ENCODE measurements at regions not wholly inside any gene's neighbourhood (a gene's known extent, or its start where the extent isn't known, plus 50 kb on each side); places are given as distances from the start of the nearest gene placed in this dataset.
"Not testable (repeated sequence)": the region's sequence is repeated elsewhere in the genome, so short reads cannot be mapped to it uniquely, and the experiment has no call there.

DNA sequence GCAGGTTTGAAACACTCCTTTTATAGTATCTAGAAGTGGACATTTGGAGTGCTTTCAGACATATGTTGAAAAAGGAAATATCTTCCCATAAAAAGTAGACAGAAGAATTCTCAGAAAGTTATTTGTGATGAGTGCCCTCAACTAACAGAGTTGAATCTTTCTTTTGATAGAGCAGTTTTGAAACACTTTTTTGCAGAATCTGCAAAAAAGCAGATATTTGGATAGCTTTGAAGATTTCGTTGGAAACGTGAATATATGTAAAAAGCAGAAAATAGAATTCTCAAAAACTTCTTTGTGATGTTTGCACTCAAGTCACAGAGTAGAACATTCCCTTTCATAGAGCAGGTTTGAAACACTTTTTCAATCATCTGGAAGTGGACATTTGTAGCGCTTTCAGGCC, 676.4 kb upstream of the ZNF337 start:
- not testable (repeated sequence) for DNase-seq (ENCODE audit: low read depth in 3 of 3, low spot score in 2 of 3)

DNA sequence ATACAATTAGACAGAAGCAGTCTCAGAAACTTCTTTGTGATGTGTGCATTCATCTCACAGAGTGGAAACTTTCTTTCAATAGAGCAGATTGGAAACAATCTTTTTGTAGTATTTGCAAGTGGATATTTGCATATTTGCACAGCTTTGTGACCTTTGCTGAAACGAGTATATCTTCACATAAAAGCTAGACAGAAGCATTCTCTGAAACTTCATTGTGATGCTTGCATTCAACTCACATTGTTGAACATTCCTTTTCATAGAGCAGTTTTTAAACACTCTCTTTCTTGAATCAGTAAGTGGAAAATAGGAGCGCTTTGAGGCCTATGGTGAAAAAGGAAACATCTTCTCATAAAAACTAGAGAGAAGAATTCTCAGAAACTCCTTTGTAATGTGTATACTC, 657.9 kb upstream of the ZNF337 start:
- DNase-seq (ENCODE audit: low read depth in 3 of 3, low spot score in 2 of 3) = no peak

DNA sequence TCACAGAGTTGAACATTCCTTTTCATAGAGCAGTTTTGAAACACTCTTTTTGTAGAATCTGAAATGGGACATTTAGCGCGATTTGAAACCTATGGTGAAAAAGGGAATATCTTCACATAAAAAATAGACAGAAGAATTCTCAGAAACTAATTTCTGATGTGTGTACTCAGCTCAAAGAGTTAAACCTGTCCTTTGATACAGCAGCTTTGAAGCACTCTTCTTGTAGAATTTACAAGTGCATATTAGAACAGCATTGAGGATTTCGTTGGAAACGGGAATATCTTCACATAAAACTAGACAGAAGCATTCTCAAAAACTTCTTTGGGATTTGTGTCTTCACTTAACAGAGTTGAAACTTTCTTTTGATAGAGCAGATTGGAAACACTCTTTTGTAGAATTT, 650.7 kb upstream of the ZNF337 start:
- DNase-seq (ENCODE audit: low read depth in 3 of 3, low spot score in 2 of 3) = no peak

DNA sequence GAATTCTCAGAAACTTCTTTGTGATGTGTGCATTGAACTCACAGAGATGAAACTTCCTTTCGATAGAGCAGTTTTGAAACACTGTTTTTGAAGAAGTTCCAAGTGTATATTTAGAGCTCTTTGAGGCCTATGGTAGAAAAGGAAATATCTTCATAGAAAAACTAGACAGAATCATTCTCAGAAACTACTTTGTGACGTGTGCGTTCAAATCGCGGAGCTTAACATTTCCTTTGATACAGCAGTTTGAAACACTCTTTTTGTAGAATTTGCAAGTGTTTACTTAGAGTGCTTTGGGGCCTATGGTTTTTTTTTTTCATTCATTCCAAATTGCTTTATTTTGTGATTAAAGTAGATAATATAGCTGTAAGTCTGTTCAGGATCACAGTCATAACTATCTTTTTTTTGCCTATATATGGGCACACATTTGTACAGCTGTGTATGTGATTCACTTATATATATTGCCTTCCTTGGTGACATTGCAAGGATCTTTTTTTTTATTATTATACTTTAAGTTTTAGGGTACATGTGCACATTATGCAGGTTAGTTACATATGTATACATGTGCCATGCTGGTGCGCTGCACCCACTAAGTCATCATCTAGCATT, 643.9 kb upstream of the ZNF337 start:
- not testable (repeated sequence) for DNase-seq (ENCODE audit: low read depth in 3 of 3, low spot score in 2 of 3)

DNA sequence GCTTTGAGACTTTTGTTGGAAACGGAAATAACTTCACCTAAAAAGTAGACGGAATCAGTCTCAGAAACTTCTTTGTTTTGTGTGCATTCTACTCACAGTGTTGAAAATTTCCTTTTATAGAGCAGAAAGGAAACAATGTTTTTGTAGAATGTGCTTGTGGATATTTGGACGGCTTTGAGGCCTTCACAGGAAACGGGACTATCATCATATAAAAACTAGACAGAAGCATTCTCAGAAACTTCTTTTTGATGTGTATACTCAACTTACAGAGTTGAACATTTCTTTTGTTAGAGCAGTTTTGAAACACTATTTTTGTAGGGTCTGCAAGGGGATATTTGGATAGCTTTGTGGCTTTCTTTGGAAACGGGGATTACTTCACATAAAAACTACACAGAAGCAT, 627.5 kb upstream of the ZNF337 start:
- DNase-seq (ENCODE audit: low read depth in 3 of 3, low spot score in 2 of 3) = no peak

DNA sequence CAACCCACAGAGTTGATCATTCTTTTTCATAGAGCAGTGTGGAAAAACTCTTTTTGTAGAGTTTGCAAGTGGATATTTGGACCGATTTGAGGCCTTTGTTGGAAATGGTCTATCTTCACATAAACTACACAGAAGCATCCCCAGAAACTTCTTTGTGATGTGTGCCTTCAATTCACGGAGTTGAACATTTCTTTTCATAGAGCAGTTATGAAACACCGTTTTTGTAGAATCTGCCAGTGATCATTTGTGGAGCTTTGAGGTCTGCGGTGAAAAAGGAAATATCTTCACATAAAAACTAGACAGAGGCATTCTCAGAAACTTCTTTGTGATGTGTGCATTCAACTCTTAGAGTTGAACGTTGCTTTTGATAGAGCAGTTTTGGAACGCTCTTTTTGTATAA, 618.4 kb upstream of the ZNF337 start:
- no peak for DNase-seq (ENCODE audit: low read depth in 3 of 3, low spot score in 2 of 3)

DNA sequence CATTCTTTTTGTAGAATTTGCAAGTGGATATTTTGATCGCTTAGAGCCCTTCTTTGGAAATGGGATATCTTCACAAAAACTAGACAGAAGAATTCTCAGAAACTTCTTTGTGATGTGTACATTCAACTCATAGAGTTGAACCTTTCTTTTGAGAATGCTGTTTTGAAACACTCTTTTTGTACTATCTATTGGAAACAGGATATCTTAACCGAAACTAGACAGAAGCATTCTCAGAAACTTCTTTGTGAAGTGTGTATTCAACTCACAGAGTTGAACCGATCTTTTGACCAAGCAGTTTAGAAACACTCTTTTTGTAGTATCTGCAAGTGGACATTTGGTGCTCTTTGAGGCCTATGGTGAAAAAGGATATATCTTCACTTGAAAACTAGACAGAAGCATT, 613.1 kb upstream of the ZNF337 start:
- DNase-seq (ENCODE audit: low read depth in 3 of 3, low spot score in 2 of 3) = not testable (repeated sequence)

DNA sequence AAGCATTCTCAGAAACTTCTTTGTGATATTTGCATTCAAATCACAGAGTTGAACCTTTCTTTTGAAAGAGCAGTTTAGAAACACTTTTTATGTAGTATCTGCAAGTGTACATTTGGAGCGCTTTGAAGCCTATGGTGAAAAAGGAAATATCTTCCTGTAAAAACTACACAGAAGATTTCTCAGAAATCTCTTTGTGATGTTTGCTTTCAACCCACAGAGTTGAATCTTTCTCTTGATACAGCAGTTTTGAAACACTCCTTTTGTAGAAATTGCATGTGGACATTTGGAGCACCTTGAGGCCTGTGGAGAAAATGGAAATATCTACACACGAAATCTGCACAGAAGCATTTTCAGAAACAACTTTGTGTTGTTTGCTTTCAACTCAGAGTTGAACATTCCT, 612.3 kb upstream of the ZNF337 start:
- no peak for DNase-seq (ENCODE audit: low read depth in 3 of 3, low spot score in 2 of 3)

DNA sequence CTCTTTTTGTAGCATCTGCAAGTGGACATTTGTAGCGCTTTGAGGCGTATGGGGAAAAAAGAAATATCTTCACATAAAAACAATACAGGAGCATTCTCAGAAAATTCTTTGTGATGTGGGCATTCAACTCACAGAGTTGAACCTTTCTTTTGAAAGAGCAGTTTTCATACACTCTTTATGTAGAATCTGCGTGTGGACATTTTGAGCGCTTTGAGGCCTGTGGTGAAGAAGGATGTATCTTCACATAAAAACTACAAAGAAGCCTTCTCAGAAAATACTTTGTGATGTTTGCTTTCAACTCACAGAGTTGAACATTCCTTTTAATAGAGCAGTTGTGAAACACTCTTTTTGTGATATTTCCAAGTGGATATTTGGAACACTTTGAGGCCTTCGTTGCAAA, 598.4 kb upstream of the ZNF337 start:
- DNase-seq (ENCODE audit: low read depth in 3 of 3, low spot score in 2 of 3) = no peak

DNA sequence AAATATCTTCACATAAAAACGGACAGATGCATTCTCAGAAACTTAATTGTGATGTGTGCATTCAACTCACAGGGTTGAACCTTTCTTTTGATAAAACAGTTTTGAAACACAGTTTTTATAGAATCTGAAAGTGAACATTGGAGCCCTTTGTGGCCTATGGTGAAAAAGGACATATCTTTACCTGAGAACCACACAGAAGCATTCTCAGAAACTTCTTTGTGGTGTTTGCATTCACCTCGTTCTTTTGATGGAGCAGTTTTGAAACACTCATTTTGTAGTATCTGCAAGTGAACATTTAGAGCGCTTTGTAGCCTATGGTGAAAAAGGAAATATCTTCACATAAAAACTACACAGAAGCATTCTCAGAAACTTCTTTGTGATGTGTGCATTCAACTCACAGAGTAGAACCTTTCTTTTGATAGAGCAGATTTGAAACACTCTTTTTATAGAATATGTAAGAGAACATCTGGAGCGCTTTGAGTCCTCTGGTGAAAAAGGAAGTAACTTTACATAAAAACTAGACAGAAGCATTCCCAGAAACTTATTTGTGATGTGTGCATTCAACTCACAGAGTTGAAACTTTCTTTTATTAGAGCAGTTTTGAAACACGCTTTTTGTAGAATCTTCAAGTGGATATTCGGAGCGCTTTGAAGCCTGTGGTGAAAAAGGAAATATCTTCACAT, 591.9 kb upstream of the ZNF337 start:
- DNase-seq (ENCODE audit: low read depth in 3 of 3, low spot score in 2 of 3) = not testable (repeated sequence)

DNA sequence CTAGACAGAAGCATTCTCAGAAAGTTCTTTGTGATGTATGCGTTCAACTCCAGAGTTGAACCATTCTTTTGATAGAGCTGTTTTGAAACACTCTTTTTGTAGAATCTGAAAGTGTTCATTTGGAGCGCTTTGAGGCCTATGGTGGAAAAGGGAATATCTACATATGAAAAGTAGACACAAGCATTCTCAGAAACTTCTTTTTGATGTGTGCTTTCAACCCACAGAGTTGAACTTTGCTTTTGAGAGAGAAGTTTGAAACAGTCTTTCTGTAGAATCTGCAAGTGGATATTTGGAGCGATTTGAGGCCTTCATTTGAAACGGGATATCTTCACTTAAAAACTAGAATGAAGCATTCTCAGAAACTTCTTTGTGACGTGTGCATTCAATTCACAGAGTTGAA, 582.6 kb upstream of the ZNF337 start:
- DNase-seq (ENCODE audit: low read depth in 3 of 3, low spot score in 2 of 3) = no peak

DNA sequence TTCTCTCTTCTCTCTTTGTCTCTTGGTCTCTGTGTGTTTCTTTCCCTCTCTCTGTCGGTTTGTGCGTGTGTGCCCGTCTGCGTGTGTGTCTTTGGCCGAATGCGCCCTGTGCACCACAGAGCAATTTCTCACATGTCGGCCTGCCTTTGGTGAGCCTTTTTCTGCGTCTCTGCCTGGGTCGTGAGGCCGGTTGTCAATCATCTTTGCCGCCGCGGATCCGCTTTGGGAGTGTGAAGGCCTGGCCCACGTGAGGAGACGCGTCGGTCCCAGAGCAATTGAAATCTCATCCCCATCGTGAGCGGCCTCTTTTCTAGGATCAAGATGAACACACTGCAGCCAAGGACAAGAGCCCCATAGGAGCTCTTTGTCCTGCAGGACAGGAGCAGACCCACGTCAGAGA, 580.7 kb upstream of the ZNF337 start:
- DNase-seq (ENCODE audit: low read depth in 3 of 3, low spot score in 2 of 3) = no peak

DNA sequence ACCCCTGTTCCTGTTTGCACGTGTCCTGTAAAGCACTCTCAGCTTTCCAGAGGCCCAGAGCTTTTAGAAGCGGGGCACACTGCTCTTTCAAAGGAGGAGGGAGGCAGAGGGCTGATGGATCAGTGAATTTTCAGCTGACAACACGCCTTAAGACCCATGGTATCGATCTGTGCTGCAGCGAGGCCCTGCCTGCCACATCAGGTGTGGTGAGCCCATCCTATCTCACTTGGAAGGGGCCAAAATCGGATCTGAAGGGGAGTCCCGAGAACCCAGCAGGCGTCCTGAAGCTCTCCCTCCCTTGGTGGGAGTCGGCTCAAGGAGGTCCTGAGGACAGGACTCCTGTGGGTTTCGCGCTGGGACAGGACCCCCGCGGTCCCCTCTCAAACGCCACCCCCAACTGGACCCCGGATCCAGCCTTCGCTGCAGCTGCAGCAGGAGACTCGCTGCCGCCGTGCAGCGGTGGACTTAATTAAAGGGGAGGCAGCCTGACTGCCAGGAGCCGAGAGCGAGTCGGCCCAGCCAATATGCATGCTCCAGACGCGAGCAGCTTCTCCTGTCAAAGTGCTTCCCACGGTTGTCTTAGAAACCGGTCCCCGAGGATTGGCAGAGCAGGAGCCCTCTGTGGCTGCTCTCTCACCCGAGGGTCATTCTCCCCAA, 580.0 kb upstream of the ZNF337 start:
- DNase-seq (ENCODE audit: low read depth in 3 of 3, low spot score in 2 of 3) = peak in 1 of 3 donors; percentile 1

DNA sequence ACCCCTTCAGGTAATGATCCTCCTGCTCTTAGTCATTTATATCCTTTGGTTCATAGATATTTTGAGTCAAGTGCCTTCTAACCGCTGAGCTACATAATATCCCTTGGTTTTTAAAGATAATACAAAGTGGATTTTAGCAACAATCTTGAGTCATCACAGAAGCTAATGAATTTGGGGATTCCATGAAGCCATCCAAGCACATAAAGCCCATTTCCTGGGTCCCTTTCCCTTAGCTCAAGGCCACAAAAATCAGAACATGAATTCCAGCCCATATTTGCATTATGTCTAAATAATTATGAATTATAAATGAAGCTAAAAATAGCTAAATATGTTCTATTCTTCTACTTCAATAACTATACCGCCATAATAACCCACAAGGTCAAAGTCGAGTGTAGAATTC, 572.1 kb upstream of the ZNF337 start:
- DNase-seq (ENCODE audit: low read depth in 3 of 3, low spot score in 2 of 3) = not testable (repeated sequence)

DNA sequence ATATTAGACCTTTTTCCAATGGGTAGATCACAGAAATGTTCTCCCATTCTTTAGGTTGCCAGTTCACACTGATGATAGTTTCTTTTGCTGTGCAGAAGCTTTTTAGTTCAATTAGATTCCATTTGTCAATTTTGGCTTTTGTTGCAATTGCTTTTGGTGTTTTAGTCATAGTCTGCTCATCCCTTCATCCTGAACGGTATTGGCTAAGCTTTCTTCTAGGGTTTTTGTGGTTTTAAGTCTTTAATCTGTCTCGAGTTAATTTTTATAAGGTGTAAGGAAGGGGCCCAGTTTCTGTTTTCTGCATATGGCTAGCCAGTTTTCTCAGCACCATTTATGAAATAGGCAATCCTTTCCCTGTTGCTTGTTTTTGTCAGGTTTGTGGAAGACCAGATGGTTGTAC, 564.3 kb upstream of the ZNF337 start:
- DNase-seq (ENCODE audit: low read depth in 3 of 3, low spot score in 2 of 3) = not testable (repeated sequence)

DNA sequence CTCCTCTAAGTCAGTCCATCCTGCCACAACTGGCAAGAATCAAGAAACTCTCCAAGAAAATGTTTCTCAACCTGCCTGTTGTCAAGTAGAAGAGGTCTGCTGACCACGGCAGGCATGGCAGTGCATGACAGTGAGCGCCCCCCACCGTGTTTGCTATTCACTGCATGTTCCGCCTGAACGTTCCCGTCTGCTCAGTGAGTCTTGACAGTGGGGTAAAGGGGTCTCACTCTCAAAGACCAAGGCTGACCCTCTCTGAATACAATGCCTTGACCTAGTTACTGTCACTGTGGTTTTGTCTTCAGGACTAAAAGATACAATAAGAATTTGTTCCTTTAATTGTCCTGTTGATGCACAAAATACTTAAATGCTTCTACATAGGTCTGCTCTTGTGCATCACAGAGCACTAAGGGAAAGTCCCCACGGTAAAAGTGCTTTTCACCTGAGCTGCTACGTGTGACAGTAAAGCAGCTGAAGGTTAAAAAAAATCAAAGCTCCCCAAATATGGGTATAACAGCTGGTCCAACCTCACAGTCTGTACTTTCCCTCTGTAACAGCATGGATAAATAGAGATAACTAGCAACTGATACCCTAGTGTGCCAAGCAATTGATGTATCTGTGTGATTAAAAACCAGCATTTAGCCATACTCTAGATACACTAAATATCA, 555.8 kb upstream of the ZNF337 start:
- not testable (repeated sequence) for DNase-seq (ENCODE audit: low read depth in 3 of 3, low spot score in 2 of 3)

DNA sequence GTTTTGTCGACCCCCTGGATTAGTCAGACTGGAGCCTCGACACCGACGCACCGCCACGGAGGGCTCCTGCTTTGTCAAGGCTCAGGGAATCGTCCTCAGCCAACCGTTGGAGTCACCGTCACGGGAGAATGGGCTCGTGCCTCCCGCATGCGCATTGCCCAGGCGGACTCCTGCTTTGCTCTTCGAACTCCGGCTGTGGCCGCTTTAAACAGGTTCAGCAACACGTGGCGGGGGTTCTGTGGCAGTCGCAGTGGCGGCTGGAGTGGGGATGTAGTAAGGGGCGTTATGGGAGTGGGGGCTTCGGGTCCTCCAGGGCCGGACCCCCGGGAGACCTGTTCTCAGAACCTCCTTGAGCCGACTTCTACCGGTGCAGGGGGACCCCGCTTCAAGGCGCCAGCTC, 554.7 kb upstream of the ZNF337 start:
- not testable (repeated sequence) for DNase-seq (ENCODE audit: low read depth in 3 of 3, low spot score in 2 of 3)

DNA sequence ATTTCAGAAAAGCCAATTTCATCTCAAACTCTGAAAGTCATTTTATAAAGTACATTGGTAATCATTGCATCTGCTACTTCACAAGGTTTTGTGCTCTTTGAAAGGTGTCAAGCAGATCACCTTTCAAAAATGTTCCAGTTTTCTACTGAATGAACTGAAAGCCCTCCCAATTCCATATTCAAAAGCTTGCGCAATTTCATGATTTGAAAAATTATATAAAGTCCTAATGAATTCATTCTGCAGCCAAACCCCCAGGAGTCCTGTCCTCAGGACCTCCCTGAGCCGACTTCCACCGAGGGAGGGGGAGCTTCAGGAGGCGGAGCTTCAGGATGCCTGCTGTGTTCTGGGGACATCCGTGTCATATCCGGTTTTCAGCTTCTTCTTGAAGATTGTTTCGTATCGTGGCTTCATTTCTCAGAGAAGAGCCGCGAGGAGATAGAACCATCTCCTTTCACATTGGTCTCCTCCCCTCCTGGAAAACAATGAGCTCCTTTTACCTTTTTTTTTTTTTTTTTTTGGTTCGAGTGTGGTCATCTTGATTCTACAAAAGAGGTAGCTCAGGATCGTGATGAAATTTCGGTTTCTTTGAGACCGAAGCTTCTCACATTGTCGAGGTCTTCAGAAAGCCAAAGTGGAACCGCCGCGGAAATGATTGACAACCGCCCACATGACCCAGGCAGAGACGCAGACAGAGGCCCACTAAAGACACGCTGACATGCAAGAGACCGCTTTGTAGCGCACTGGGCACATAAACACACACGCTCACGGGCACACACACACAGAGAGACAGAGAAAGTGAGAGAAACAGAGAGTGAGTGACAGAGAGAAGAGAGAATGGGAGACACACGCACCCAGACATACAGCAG, 553.8 kb upstream of the ZNF337 start:
- not testable (repeated sequence) for DNase-seq (ENCODE audit: low read depth in 3 of 3, low spot score in 2 of 3)

DNA sequence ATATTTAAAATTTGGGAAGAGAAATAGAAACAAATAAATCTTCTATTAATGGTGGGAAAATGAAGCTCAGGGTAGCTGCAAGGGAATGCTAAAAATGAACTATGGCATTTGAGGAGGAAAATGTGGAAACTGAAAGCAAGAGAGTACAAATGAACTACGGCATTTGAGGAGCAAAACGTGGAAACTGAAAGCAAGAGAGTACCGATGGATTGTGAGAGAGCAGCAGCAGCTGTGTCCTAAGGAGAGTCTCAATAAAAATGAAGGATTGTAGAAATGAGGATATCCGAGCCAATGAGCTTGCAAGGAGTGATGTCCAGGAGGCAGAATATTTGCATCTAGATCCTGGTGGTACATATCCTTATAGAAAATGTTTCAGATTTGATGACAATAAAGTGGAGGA, 547.1 kb upstream of the ZNF337 start:
- DNase-seq (ENCODE audit: low read depth in 3 of 3, low spot score in 2 of 3) = no peak

DNA sequence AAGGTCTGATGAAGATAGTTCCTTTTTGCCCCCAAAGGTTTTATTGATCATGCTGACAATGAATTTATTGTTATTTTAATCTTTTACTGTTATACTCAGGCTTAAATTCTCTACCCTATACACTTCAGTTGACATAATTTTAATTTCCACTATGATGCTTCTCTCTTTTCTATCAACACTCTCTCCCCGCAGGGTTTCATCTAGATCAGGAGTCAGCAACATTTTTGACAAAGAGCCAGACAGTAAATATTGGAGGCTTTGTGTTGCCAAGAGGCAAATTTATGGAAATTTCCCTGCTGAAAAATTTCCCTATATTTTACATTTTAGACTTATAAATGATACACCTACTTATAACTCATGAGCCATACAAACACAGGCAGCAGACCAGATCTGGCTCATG, 524.0 kb upstream of the ZNF337 start:
- DNase-seq (ENCODE audit: low read depth in 3 of 3, low spot score in 2 of 3) = not testable (repeated sequence)

DNA sequence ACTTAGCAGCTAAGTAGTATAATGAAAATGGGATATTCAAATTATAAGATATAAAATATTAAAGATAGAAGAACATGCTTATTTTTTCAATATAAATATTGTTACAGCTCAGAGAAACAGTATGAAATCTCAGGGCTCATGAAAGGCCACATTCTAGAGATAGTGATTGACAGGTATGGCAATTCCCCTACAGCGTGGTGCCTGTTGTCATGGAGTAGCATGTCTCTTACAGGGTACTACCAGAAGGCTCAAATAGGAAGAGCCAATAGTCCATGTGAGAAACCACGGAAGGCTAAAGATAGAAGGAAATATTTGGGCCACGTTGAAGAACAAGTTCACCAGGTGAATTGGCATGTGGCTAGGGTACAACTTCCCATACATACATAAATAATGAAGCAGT, 522.9 kb upstream of the ZNF337 start:
- DNase-seq (ENCODE audit: low read depth in 3 of 3, low spot score in 2 of 3) = not testable (repeated sequence)
